HepG2 (cell line): ENCODE measurements at regions not wholly inside any gene's neighbourhood (a gene's known extent, or its start where the extent isn't known, plus 50 kb on each side); places are given as distances from the start of the nearest gene placed in this dataset.

Experiments
- ATAC-seq: fragments of 200-7000 bp; cut with Tn5 transposase; 3 replicates; pipeline ENCODE4 v1.9.1; 2020; ENCODE audit warnings: mild to moderate bottlenecking, moderate library complexity
- BruUV-seq: library from RNA; stranded (reverse); fragments of 400-500 nt; replicated peaks from 2 replicates; lab custom pipeline; 2021; lab: Mats Ljungman, UMichigan
- CTCF ChIA-PET: fragments of 300-600 bp; formaldehyde crosslinking; extraction: SDS; loops from one replicate; lab custom pipeline; 2021; ENCODE audit warnings: low total read pairs, inconsistent platforms, low intra/inter-chr PET ratio; lab: Yijun Ruan, JAX
- POLR2A ChIA-PET: fragments of 350-600 bp; sonication (Branson Sonifier 250); formaldehyde crosslinking; loops from one replicate; lab custom pipeline; 2020; ENCODE audit warnings: antibody characterized with exemption, inconsistent platforms; lab: Yijun Ruan, JAX
- DNase-seq: peaks from one replicate; pipeline ENCODE4 v3.0.0-alpha.2; 2015; ENCODE audit warnings: low spot score
- FAIRE-seq: peaks from 3 replicates; lab custom pipeline; 2011; peaks lifted over from hg19 to GRCh38; lab: Jason Lieb, UNC
- H2AFZ ChIP-seq: one replicate; pipeline ENCODE4 v1.6.1; 2011; ENCODE audit warnings: low read length, inconsistent platforms
- H3K27ac ChIP-seq: fragments of 300-600 bp; 3 replicates; pipeline ENCODE4 v1.8.0; 2011; ENCODE audit warnings: mixed run types, mild to moderate bottlenecking, mixed read lengths, low read length, inconsistent platforms; ENCODE audit not compliant: insufficient read depth; ENCODE audit errors: extremely low read length
- H3K27me3 ChIP-seq, 2 experiments: fragments of 200-600 bp in 1 of 2; 2 replicates in 1 of 2; 3 replicates in 1 of 2; pipeline versions ENCODE4 v1.6.0 to v1.8.0; 2011; ENCODE audit warnings: low read length in 2 of 2, mild to moderate bottlenecking in 2 of 2, moderate library complexity in 2 of 2, inconsistent platforms in 1 of 2; ENCODE audit not compliant: insufficient read depth in 2 of 2, control insufficient read depth in 1 of 2
- H3K36me3 ChIP-seq, 2 experiments: fragments of 200-600 bp in 1 of 2; replicated peaks in 1 of 2; 2 replicates in 1 of 2; 3 replicates in 1 of 2; pipeline versions ENCODE4 v1.5.1 to v1.8.0; 2011; ENCODE audit warnings: low read length in 2 of 2, inconsistent platforms in 1 of 2; ENCODE audit not compliant: insufficient read depth in 2 of 2, control insufficient read depth in 1 of 2
- H3K4me1 ChIP-seq: 2 replicates; pipeline ENCODE4 v1.5.1; 2012; ENCODE audit warnings: low read length, inconsistent platforms; ENCODE audit not compliant: insufficient read depth
- H3K4me2 ChIP-seq: 2 replicates; pipeline ENCODE4 v1.6.0; 2011; ENCODE audit warnings: low read depth, low read length, inconsistent platforms
- H3K4me3 ChIP-seq, 3 experiments: fragments of 200-600 bp in 1 of 3; sonication (generic), shearing (Covaris generic) in 1 of 3; replicated peaks in 1 of 3; 2 replicates each; pipeline ENCODE4 v1.5.1; 2011 to 2016; ENCODE audit warnings: low read length in 3 of 3, inconsistent platforms in 2 of 3, low read depth in 2 of 3, mild to moderate bottlenecking in 2 of 3, control low read depth in 1 of 3, mixed read lengths in 1 of 3; ENCODE audit not compliant: insufficient read depth in 1 of 3
- H3K79me2 ChIP-seq: one replicate; pipeline ENCODE4 v1.6.1; 2011; ENCODE audit warnings: low read length, inconsistent platforms; ENCODE audit not compliant: insufficient read depth
- H3K9ac ChIP-seq: 2 replicates; pipeline ENCODE4 v1.6.0; 2011; ENCODE audit warnings: mild to moderate bottlenecking, low read depth, low read length, inconsistent platforms; ENCODE audit not compliant: insufficient read depth
- H3K9me3 ChIP-seq: 2 replicates; pipeline ENCODE4 v1.5.1; 2012; ENCODE audit warnings: mild to moderate bottlenecking, low read length
- H4K20me1 ChIP-seq: 2 replicates; pipeline ENCODE4 v1.6.0; 2011; ENCODE audit warnings: inconsistent platforms, mild to moderate bottlenecking, low read length, moderate library complexity; ENCODE audit not compliant: insufficient read depth
- JUND ChIP-seq: sonication (generic); formaldehyde crosslinking; IDR thresholded peaks from 2 replicates; pipeline ENCODE4 v1.8.0; 2022; ENCODE audit warnings: mild to moderate bottlenecking, missing genetic modification reagents
- LBX2 ChIP-seq: sonication (generic); formaldehyde crosslinking; IDR thresholded peaks from 2 replicates; pipeline ENCODE4 v1.5.0; 2020; ENCODE audit warnings: missing genetic modification reagents, mild to moderate bottlenecking, borderline replicate concordance
- POGZ ChIP-seq: sonication (generic); formaldehyde crosslinking; IDR thresholded peaks from 2 replicates; pipeline ENCODE4 v1.4.0; 2020; ENCODE audit warnings: mild to moderate bottlenecking, missing genetic modification reagents
- TBX3 ChIP-seq: fragments of 450-650 bp; IDR thresholded peaks from 2 replicates; pipeline ENCODE4 v1.6.1; 2017; ENCODE audit warnings: antibody characterized with exemption, mild to moderate bottlenecking, inconsistent platforms, borderline replicate concordance
- ZFP62 ChIP-seq: sonication (generic); formaldehyde crosslinking; IDR thresholded peaks from 2 replicates; pipeline ENCODE4 v1.4.0; 2020; ENCODE audit warnings: missing genetic modification reagents
- ZKSCAN8 ChIP-seq: IDR thresholded peaks from 2 replicates; pipeline ENCODE4 v1.6.1; 2016; ENCODE audit warnings: borderline replicate concordance, missing genetic modification reagents, missing compliant biosample characterization
- ZNF274 ChIP-seq: sonication (generic); formaldehyde crosslinking; IDR thresholded peaks from 2 replicates; pipeline ENCODE4 v1.5.1; 2020; ENCODE audit warnings: mild to moderate bottlenecking, missing genetic modification reagents
- ZNF431 ChIP-seq: sonication (generic); formaldehyde crosslinking; IDR thresholded peaks from 2 replicates; pipeline ENCODE4 v1.9.0; 2022; ENCODE audit warnings: missing genetic modification reagents, low read depth, mild to moderate bottlenecking, borderline replicate concordance
- ZNF496 ChIP-seq: sonication (generic); formaldehyde crosslinking; IDR thresholded peaks from 2 replicates; pipeline ENCODE4 v1.8.1; 2023; ENCODE audit warnings: mild to moderate bottlenecking, moderate library complexity, missing genetic modification reagents; ENCODE audit not compliant: insufficient replicate concordance
- ZNF510 ChIP-seq: sonication (generic); formaldehyde crosslinking; IDR thresholded peaks from 2 replicates; pipeline ENCODE4 v1.4.0; 2020; ENCODE audit warnings: low read depth, mild to moderate bottlenecking, missing genetic modification reagents
- ZNF660 ChIP-seq: sonication (generic); formaldehyde crosslinking; IDR thresholded peaks from 2 replicates; pipeline ENCODE4 v1.5.1; 2020; ENCODE audit warnings: mild to moderate bottlenecking, low read depth, missing genetic modification reagents, borderline replicate concordance
- ZNF75D ChIP-seq: sonication (generic); formaldehyde crosslinking; IDR thresholded peaks from 2 replicates; pipeline ENCODE4 v1.8.1; 2023; ENCODE audit warnings: missing genetic modification reagents, mild to moderate bottlenecking, borderline replicate concordance
- WGBS: methylation state at CpG from one replicate; pipeline ENCODE4 v1.1.6; 2017; ENCODE audit warnings: low lambda C conversion rate; 5-methylcytosine and 5-hydroxymethylcytosine counted together
- in situ Hi-C: cut with HindIII; loops from 2 replicates; pipeline ENCODE4 v1.10.0; 2017; ENCODE audit warnings: low pct_unique_long_range_greater_than_20kb; ENCODE audit not compliant: extremely low pct_ligation_motif_present
- intact Hi-C: fragments of 100-400 bp; cut with micrococcal nuclease; formaldehyde crosslinking; loops from one replicate; pipeline ENCODE4 v1.10.0; 2022; ENCODE audit not compliant: unreplicated experiment
- TF ChIP-seq, protein P1 (sequence below): sonication (generic); formaldehyde crosslinking; IDR thresholded peaks from 2 replicates; pipeline ENCODE4 v1.4.0; 2020; ENCODE audit warnings: low read depth, mild to moderate bottlenecking, missing genetic modification reagents

DNA sequence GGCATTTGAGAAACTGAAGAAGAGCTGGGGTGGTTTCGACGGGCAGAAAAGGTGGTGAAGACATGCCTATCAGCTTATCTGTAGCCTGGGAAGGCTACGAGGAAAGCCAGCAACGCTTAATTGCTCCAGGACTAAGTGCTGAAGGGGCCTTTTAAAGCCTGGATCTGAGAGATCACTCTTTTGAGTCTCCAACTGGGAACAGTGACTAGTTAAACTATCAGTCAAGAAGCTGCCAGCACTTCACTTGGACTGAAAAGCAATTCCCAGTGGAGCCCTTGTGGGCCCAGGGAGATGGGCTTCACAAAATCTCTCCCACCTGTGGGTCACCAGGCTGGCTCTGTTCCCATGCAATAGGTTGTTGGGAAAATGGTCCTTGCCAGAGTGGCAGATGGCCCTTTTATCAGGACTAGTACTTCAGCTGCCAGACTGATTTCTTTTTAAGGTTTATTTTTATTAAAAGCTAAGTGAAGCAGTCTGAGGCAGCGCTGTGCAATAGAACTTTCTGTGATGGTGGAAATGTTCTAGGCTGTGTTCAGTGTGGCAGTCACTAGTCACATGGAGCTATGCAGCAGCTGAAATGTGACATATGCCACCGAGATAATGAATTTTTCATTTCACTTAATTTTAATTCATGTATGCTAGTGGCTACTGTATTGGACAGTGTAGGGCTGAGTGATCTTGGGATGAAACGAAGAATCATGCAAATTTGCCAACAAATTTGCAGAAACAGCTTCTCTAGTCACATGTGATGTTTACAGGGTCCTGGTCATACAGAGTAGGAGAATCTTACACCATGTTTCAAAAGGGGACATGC, 276.8 kb downstream of the PCNX1 start:
- intact Hi-C loops = no loop called here

More for the DNA sequence above, 276.8 kb downstream of the PCNX1 start:
- in situ Hi-C loops = no loop called here
- Histone ChIP-seq H3K79me2 (no peaks in the 10 kb centered on the region), H3K9me3 (no peaks in the 10 kb centered on the region), H4K20me1 (no peaks in the 10 kb centered on the region), H3K4me2 (no peak overlapping the region), H2AFZ (no peak overlapping the region), H3K9ac (no peak overlapping the region), H3K27ac (no peak overlapping the region), H3K36me3 (no peaks in the 10 kb centered on the region), H3K4me1 (no peaks in the 10 kb centered on the region), H3K4me3 (no peak overlapping the region), H3K27me3 (peaks cover 0 to 2% of the 10 kb centered on the region in 2 experiments; a peak in 2 of 5 replicates)
- BruUV-seq = no TSS peak
- no peak for DNase-seq
- no peak for ATAC-seq
- POLR2A ChIA-PET = no interaction called here
- no peak for TF ChIP-seq LBX2 (CRISPR knock-in tag)
- no peak for TF ChIP-seq ZNF274
- TF ChIP-seq ZNF496 (CRISPR knock-in tag) = no peak
- TF ChIP-seq ZKSCAN8 (CRISPR knock-in tag) = no peak
- TF ChIP-seq JUND (CRISPR knock-in tag) = no peak
- no peak for TF ChIP-seq POGZ (CRISPR knock-in tag)
- no peak for TF ChIP-seq ZNF75D (CRISPR knock-in tag)
- TF ChIP-seq ZFP62 = no peak
- TF ChIP-seq ZNF431 = no peak
- no peak for TF ChIP-seq TBX3
- TF ChIP-seq ZNF660 (CRISPR knock-in tag) = no peak
- TF ChIP-seq, protein P1, sequence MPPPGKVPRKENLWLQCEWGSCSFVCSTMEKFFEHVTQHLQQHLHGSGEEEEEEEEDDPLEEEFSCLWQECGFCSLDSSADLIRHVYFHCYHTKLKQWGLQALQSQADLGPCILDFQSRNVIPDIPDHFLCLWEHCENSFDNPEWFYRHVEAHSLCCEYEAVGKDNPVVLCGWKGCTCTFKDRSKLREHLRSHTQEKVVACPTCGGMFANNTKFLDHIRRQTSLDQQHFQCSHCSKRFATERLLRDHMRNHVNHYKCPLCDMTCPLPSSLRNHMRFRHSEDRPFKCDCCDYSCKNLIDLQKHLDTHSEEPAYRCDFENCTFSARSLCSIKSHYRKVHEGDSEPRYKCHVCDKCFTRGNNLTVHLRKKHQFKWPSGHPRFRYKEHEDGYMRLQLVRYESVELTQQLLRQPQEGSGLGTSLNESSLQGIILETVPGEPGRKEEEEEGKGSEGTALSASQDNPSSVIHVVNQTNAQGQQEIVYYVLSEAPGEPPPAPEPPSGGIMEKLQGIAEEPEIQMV (CRISPR knock-in tag) = no peak
- no peak for TF ChIP-seq ZNF510 (CRISPR knock-in tag)
- CTCF ChIA-PET = no interaction called here
- FAIRE-seq = no peak
- 30% methylated on average over 7 of the region's 7 CpGs for WGBS
